HTR-8/SVneo (cell line): ENCODE measurements at regions not wholly inside any gene's neighbourhood (a gene's known extent, or its start where the extent isn't known, plus 50 kb on each side); places are given as distances from the start of the nearest gene placed in this dataset.
"Not testable (repeated sequence)": the region's sequence is repeated elsewhere in the genome, so short reads cannot be mapped to it uniquely, and the experiment has no call there.

Source experiments
- DNase-seq: peaks from one replicate; pipeline ENCODE4 v3.0.0; 2011; ENCODE audit warnings: low spot score, mixed read lengths; ENCODE audit not compliant: insufficient read length
- FAIRE-seq: peaks from 2 replicates; lab custom pipeline; 2011; peaks lifted over from hg19 to GRCh38; lab: Jason Lieb, UNC

DNA sequence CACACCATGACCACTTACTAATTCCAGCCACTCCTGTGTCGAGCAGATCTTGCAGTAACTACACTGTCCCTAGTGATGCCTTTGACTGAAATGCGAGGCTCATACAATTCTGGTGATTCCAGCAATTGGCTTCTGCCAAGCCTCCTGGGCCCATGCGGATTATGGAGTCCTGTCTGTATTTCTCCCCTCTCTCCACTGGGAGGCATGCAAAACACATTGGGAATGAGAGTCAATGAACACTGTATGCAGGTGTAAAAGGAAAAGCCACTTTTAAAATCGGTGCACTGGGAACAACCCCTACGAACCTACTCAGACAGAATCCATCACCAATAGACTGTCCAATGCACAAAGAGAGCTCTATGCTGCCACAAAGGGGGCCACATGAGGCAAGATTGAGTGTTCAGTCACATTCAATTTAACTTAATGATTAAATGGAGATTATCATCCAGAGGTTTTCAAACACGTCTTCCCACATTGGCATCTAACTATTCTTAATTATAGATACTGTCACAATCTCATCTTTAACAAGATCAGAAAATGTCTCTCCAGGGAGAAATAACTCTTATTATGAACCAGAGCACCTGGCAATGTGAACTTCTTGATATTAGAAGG lies 550.6 kb downstream of the GLRX3 start:
- FAIRE-seq (no peak), DNase-seq (no peak)

DNA sequence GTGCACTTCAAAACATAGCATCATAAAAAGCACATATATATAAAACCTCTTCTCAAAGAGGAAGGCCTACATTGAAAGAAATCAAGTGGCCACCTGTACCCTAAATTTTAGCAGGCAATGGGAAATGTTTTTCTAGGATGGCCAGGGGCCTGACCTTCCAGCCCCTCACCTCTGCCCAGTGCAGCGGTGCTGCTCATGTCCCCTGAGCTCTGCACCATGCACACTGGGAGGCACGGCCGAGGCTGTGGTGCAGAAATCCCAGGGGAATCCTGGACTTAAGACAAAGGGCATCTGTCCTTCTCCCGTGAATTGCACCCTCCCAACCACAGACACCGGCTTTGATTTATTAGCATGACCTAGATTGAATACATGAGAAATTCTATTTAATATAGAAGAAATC lies 551.4 kb downstream of the GLRX3 start:
- no peak for FAIRE-seq
- DNase-seq = no peak

DNA sequence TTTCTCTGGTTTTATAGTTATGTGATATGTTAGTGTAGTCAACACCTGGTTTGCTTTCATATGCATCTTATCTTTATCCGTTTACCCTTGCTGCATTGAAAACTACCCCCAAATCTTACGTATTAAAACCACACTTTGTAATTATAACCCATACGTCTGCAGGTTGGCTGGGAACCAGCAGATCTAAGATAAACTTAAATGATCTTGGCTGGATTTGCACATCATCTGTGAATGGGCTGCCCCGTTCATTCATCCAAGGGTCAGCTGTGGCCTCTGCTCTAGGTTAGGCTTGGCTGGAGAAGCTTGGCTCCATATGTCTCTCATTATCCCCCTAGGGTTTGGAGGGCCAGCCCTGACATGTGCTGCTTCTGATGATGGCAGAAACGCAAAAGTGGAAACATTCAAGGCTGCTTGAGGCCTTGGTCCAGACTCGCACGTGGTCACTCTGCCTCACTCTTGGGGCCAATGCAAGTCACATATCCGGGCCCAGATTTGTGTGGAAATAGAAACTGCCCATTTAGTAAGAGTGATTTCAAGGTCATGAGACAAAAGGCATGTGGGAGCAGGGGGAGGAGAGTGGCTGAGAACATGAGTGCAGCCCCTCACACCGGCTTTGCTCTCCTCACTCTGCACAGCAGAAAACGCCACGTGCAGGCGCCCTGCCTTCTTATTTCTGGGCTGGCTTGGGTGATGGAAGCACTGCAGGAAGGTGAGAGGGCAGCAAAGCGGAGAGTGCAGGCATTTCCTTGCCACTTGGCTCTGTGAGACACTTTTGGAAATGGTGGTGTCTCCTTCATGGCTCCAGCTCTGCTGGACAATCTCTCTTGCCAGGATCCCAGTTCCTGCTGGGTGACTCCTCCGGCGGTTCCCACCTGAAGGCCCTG lies 553.8 kb downstream of the GLRX3 start:
- FAIRE-seq (no peak), DNase-seq (no peak)

DNA sequence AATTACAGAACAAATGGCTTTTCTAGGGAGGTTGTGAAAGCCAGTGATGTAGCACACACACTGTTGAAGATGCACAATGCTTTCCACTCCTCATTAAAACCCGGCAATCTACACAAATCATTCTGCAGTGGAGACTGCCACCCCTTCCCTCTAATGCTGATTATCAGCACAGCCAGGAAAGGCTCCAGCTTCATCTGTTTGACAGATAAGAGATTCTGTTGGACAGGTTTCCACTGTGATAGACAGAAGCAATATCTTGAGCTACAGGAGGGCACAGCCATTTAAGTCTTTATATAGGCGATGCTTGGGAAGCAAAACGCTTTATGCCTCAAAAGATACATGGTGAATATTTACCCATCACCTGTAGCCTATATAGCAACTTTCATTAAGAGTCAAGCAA lies 555.6 kb downstream of the GLRX3 start:
- DNase-seq = no peak
- no peak for FAIRE-seq

DNA sequence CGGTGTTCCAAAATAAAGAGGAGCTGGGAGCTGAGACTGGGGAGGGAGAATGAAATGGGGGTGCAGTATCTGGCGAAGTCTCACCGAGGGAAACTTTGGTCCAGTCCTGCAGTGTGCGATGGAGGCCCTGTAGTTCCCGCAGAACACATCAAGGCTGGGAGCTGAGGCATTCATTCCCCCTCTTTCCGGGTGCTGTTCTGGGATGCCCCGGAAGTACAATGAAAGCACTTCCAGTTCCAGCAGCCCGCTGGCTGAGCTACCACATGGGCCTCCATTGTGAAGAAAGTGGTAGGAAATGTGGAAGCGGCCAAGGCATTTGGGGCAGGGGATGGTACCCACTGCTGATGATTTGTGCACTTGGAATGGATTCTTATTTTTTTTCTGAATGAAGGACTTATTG lies 560.7 kb downstream of the GLRX3 start:
- DNase-seq = no peak
- no peak for FAIRE-seq

DNA sequence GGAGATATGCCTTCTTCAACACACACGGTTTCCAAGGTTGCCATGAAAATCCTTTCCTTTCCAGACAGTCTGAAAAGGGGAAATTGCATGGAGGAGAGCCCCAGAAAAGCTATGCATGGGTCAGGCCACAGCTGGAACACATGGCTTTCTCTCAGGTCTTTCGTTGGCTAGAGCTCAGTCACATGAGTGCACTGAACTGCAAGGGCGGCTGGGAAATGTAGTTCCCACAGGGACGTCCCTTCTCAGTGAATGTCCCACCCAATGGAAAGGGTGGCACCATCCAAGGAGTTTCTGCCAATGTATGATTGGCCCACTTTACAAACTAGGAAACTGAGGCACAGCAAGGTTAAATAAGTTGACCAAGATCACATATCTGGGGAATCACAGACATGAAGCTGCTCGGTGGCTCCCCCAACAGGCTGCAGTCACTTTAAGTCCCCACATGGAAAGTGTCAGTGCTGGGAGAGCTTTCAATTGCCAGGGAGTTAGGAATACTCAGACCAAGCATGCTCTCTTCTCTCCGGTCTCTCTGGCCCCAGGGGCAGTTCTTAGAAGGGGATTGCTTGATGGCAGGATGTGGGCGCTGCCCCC lies 571.3 kb downstream of the GLRX3 start:
- DNase-seq (no peak), FAIRE-seq (no peak)

DNA sequence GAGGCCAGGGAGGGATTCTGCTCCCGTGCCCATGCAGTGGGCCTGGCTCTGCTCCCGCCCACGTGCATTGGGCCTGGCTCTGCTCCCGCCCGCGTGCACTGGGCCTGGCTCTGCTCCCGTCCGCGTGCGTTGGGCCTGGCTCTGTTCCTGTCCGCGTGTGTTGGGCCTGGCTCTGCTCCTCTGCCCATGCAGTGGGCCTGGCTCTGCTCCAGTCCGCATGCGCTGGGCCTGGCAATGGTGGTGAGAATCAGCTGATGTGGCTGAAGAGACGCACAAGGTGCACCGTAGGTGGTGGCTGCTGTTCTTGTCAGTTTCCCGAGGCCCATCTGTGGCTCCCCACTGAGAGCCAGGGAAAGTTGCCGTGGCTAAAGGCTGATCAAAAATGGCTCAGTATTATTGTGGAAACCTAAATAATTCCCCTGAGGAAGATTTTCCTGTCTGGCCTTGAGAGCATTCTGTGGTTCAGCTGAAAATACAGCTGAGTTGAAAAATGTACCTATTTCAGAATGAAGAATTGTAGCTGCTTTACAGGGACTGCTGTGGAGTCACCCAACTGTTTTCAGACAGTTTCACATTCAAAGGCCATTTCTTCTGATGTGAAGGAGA lies 572.4 kb downstream of the GLRX3 start:
- DNase-seq (no peak), FAIRE-seq (no peak)

DNA sequence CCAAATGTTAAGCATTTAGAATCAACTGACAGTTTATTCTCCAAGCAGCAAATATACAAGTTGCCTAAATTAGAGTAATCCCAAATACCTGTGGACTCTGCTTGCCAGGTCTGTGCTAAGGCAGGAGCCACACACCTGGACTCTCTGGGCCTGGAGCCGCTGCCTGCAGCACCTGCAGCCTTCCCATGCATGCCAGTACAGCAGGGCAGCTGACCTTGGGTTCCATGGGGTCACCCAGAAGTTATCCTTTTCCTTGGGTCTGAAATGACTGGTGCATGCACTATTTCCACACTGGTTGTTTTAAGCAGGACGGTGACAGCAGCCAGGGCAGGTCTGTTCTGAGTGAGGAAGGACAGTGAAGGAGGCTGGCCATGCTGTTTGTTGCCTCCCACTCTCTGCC lies 573.2 kb downstream of the GLRX3 start:
- DNase-seq = no peak
- FAIRE-seq = no peak

DNA sequence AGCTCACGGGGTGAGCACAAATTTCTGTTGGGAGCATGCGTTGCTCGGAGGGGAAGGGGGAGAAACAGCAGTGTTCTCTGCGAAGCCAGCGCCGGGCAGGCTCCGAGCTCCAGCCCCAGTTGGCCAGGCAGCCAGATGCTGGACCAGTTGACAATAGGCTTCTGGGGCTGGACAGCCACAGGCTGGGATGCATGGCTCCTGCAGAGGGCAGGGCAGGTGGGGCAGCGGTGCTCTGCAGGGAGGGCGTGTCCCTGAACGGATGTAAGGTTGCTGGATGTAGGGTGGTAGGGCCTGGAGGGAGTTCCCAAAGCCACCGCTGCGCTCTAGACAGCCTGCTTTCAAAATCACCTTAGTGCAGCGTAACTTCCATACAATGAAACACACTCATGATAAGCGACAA lies 574.9 kb downstream of the GLRX3 start:
- FAIRE-seq = no peak

DNA sequence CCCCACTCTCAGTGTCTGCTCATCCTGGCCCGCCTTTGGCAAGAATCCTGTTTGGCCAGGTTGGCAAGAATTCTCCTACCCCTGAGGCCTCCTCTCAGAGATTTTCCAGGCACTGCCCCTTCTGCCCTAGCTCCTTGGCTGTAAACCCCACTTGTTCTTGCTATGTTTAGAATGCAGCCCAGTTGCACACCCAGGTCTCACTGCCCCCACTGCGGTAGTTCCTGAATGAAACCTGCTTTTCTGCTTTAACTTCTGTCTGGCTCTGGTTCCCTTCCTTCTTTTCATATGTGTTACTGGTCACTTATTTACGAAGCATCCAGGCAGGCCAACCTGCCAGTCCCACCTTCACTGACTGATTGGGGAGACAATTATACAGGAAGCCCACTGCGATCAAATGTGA lies 576.9 kb downstream of the GLRX3 start:
- FAIRE-seq (no peak), DNase-seq (no peak)

More for the DNA sequence above, 574.9 kb downstream of the GLRX3 start:
- no peak for DNase-seq

DNA sequence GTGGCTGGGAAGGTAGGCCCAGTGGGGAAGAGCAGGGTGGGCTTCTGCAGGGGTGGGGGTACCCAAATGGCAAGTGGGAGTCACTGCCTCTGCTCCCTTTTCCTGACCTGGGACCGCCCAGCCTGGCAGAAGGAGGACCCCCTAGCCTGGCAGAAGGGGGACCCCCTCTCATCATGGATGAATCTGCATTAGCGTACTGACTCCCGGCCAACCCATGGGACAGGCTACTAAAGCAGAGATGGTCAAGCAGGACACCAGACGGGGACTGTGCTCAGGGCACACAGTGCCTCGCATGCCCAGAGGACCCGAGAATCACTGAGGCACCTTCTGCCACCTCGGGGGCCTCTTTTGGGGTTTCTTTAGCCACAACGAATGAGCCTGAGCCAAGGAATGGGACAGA lies 577.5 kb downstream of the GLRX3 start:
- DNase-seq (no peak), FAIRE-seq (no peak)

DNA sequence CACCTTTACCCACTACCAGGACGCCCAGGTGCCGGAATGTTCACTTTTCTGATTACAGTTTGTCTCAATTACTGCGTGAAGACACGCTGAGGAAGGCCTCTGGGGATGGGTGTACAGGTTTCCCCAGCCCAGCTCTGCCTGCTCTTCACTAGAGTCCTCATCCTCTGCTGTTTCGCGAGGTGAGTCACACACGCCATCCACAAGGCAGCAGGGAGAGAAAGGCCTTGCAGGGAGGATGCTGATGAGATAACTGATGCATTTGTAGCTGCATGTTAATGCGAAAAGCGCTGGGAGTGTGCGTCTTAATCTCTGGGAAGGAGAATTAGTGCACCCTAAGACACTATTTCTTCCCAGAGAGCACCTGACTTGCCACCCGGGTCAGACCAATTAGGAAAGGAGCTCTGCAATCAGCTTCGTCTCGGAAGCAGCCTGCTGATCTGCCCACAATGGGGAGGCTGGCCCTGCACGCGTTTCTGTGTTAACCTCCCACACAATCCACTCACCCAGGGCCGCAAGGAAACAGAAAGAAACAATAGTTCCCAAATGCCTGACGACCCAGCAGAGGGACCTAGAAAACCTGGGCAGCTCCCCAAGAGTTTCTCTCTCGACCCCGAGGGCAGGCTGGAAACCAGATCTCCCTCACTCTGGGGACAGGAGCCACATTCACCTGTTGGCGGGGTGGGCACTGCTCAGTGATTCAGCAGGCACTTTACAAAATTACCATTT lies 578.7 kb downstream of the GLRX3 start:
- FAIRE-seq = no peak
- no peak for DNase-seq

DNA sequence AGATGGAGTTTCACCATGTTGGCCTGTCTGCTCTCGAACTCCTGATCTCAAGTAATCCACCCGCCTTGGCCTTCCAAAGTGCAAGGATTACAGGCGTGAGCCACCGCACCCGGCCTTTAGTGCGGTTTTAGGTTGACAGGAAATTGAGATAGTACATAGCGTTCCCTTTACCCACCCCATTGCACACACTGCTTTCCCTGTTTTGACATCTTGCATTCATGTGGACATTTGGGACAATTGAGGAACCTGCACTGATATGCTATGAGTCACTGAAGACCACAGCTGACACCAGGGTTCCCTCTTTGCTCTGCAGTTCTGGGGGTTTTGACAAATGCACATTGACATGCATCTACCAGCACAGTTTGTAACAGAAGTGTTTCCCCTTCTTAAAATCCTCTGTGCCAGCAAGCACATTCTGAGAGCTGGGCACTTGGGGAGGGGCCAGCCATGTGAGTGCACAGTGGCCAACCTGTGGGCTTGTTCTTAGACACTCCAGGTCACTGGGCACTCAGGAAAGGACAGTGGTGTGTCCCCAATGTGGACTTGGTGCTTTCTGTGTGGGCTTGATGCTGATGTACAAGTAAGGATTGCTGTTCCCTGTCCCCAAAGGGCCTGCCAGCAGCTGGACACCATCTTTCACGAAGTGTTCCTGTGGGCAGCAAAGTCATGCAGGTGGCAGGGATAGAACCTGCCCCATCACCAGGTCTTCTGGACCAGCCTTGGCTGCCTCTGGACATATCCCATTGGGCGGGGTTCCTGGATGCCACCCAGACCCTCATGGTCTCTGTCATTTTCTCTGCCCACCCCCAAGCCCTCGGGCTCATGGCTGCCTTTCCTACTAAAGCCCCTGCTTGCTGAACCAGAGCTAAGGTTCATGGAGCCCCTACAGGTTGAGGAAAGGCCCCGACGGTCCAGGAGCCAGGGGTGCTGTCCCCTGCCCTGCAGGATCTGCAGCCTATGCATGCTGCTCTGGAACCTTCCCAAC lies 579.8 kb downstream of the GLRX3 start:
- FAIRE-seq = no peak

DNA sequence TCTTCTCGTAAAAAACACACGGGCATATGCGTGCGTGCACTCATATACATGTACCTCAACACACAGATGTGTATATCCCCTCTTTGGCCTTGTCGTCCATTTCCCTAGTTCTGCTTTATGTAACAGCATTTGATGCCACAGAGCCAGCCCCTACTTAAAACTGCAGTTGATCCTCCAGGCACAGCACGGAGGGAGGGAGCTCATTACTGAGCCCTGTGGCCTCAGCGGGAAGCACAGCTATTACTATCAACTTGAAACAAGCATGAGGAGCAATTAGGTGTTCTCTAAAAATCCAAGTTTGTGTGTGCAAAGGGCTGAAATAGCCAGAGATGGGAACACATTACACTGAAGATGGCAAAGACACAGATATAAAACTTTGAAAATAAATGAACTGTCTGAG lies 580.9 kb downstream of the GLRX3 start:
- DNase-seq = no peak
- no peak for FAIRE-seq

More for the DNA sequence above, 579.8 kb downstream of the GLRX3 start:
- DNase-seq = no peak

DNA sequence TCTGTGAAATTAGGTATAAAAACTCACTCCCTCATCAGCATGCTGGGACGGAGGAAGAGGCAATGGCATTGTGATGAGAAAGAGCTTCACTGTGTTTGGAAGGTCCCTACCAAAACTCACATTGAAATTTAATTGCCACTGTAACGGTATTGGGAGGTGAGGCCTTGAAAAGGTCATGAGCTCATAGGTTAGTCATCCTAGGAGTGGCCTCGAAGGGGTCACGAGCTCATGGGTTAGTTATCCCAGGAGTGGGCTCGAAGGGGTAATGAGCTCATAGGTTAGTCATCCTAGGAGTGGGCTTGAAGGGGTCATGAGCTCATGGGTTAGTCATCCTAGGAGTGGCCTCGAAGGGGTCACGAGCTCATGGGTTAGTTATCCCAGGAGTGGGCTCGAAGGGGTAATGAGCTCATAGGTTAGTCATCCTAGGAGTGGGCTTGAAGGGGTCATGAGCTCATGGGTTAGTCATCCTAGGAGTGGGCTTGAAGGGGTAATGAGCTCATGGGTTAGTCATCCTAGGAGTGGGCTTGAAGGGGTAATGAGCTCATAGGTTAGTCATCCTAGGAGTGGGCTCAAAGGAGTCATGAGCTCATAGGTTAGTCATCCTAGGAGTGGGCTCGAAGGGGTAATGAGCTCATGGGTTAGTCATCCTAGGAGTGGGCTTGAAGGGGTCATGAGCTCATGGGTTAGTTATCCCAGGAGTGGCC lies 582.7 kb downstream of the GLRX3 start:
- FAIRE-seq = not testable (repeated sequence)

DNA sequence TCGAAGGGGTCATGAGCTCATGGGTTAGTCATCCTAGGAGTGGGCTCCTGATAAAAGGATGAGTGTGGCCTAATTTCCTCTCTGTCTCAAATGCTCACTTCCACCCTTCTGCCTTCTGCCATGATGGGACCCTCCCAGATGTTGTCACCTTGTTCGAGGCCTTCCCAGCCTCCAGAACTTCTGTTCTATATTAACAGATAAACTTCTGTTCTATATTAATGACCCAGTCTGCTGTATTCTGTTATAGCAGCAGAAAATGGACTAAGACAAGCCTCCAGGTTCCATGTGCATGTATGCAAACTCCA lies 583.2 kb downstream of the GLRX3 start:
- FAIRE-seq = no peak
- DNase-seq = no peak

More for the DNA sequence above, 582.7 kb downstream of the GLRX3 start:
- DNase-seq = not testable (repeated sequence)

DNA sequence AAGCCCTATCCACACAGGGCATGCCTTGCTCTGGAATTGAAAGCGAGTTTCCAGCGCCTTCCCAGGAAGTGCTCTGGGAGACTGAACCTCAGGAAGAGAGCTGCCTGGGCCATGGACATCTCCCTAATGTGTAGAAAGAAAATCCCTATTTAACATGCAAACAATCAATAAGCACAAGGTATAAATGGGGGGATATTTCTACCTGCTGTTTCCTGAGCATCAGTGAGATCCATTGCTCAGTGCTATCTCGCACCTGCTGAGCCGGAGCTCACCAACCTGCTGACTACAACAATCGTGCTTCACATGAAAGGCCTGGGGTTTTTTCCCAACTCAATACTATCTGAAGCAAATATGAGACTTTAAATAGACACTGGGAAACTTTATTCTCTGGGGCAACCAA lies 584.0 kb downstream of the GLRX3 start:
- FAIRE-seq (no peak), DNase-seq (no peak)

DNA sequence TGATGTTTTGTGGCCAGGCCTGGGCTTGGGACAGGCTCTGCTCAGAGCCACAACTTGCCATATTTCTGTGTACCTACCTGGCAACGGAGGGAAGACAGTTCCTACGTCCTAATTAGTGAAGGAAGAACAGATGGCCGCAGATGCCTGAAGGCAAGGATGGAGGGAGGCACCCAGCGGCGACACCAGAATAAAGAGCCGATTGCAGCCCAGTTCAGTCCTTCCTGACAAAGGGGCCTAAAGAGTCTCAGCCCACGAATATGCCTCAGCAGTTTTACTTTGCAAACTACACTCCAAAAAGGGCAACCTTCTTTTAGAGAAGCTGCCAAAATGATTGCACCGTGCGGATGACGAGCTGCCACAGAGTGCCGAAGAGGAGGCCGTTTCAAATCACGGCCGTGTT lies 585.8 kb downstream of the GLRX3 start:
- FAIRE-seq (no peak), DNase-seq (no peak)

DNA sequence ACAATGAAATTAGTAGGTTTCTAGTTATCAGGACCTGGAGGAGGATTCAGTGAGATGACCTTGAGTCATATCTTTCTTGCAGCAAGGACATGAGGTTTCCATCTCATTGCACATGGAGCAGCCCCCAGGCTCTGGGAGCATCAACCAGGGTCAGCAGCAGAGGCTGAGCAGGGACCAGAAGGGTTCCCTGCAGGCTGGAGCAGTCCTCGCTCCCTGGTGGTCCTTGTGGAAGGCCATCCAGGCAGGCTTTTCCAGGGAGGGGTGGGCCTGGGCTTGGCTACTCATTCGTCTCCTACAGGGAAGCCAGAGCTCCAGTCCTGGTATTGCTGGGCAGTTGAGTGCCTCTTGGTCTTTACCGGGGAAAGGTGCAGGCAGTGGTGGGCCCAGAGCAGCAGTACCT lies 587.5 kb downstream of the GLRX3 start:
- DNase-seq = no peak
- no peak for FAIRE-seq
